H1 (cell line): ENCODE measurements at regions not wholly inside any gene's neighbourhood (a gene's known extent, or its start where the extent isn't known, plus 50 kb on each side); places are given as distances from the start of the nearest gene placed in this dataset.

ENCODE experiments used
- CTCF ChIA-PET: fragments of 300-600 bp; sonication (Branson Sonifier 250); formaldehyde crosslinking; loops from one replicate; lab custom pipeline; 2021; ENCODE audit not compliant: partially characterized antibody; lab: Charles Lee
- POLR2A ChIA-PET: fragments of 300-600 bp; sonication (Branson Sonifier 250); formaldehyde crosslinking; loops from one replicate; lab custom pipeline; 2021; ENCODE audit warnings: inconsistent platforms; ENCODE audit not compliant: partially characterized antibody; lab: Charles Lee
- DNase-seq, 2 experiments: peaks; one replicate each; pipeline versions ENCODE4 v3.0.0 to v3.0.0-alpha.2; 2010 to 2022; ENCODE audit warnings: low spot score in 2 of 2, low read depth in 1 of 2, mixed read lengths in 1 of 2
- FAIRE-seq: peaks from 2 replicates; lab custom pipeline; 2011; peaks lifted over from hg19 to GRCh38; lab: Jason Lieb, UNC
- H2AFZ ChIP-seq: 2 replicates; pipeline ENCODE4 v1.8.1; 2012; ENCODE audit warnings: low read length, inconsistent platforms
- H2AK5ac ChIP-seq: 2 replicates; pipeline ENCODE4 v1.6.1; 2013; ENCODE audit warnings: low read depth, low read length
- H2BK120ac ChIP-seq: replicated peaks from 2 replicates; pipeline ENCODE3; 2013; ENCODE audit warnings: low read depth, low read length, inconsistent platforms
- H2BK12ac ChIP-seq: 2 replicates; pipeline ENCODE4 v1.6.1; 2013; ENCODE audit warnings: low read depth, low read length
- H2BK15ac ChIP-seq: 2 replicates; pipeline ENCODE4 v1.6.1; 2013; ENCODE audit warnings: low read length
- H2BK20ac ChIP-seq: 2 replicates; pipeline ENCODE4 v1.6.1; 2013; ENCODE audit warnings: low read length
- H2BK5ac ChIP-seq: 2 replicates; pipeline ENCODE4 v1.6.1; 2013; ENCODE audit warnings: low read depth, low read length
- H3K14ac ChIP-seq: 2 replicates; pipeline ENCODE4 v1.6.1; 2013; ENCODE audit warnings: inconsistent platforms; ENCODE audit not compliant: insufficient read length
- H3K18ac ChIP-seq: 2 replicates; pipeline ENCODE4 v1.6.1; 2013; ENCODE audit warnings: low read length; ENCODE audit errors: extremely low read depth
- H3K23ac ChIP-seq: 2 replicates; pipeline ENCODE4 v1.6.1; 2013; ENCODE audit warnings: inconsistent platforms; ENCODE audit not compliant: insufficient read length
- H3K23me2 ChIP-seq: 2 replicates; pipeline ENCODE4 v1.6.1; 2013; ENCODE audit warnings: low read depth, low read length
- H3K27ac ChIP-seq: 2 replicates; pipeline ENCODE4 v1.6.1; 2011; ENCODE audit warnings: low read depth, low read length, inconsistent platforms
- H3K27me3 ChIP-seq, 4 experiments: replicated peaks in 1 of 4; 1 replicate in 1 of 4; 2 replicates in 3 of 4; pipeline versions ENCODE4 v1.6.1 to v1.8.1; 2011 to 2013; ENCODE audit warnings: low read length in 3 of 4, mild to moderate bottlenecking in 3 of 4, inconsistent platforms in 2 of 4, mixed read lengths in 2 of 4, moderate library complexity in 1 of 4; ENCODE audit not compliant: control insufficient read depth in 3 of 4, insufficient read depth in 3 of 4; ENCODE audit errors: extremely low read depth in 1 of 4
- H3K36me3 ChIP-seq, 4 experiments: 2 replicates each; pipeline versions ENCODE4 v1.6.1 to v1.8.1; 2011 to 2013; ENCODE audit warnings: mild to moderate bottlenecking in 4 of 4, low read length in 3 of 4, moderate library complexity in 2 of 4, control low read depth in 1 of 4, inconsistent platforms in 1 of 4; ENCODE audit not compliant: insufficient read depth in 4 of 4, control insufficient read depth in 2 of 4
- H3K4ac ChIP-seq: replicated peaks from 2 replicates; pipeline ENCODE3; 2013; ENCODE audit warnings: low read length, low read depth, mixed read lengths, inconsistent platforms; ENCODE audit not compliant: insufficient read length
- H3K4me1 ChIP-seq, 4 experiments: replicated peaks in 1 of 4; 1 replicate in 1 of 4; 2 replicates in 3 of 4; pipeline versions ENCODE4 v1.6.1 to v1.8.1; 2011 to 2013; ENCODE audit warnings: low read length in 3 of 4, inconsistent platforms in 2 of 4, mixed read lengths in 1 of 4; ENCODE audit not compliant: insufficient read depth in 4 of 4, control insufficient read depth in 3 of 4
- H3K4me2 ChIP-seq, 2 experiments: 2 replicates each; pipeline versions ENCODE4 v1.6.1 to v1.8.1; 2011 to 2013; ENCODE audit warnings: low read depth in 2 of 2, low read length in 2 of 2, control low read depth in 1 of 2, inconsistent platforms in 1 of 2, mild to moderate bottlenecking in 1 of 2; ENCODE audit not compliant: insufficient read depth in 1 of 2
- H3K4me3 ChIP-seq, 4 experiments: fragments of 200-600, 300-600 bp in 1 of 4; sonication (generic), shearing (Covaris generic), sonication (Bioruptor Twin) in 1 of 4; 2 replicates each; pipeline versions ENCODE4 v1.5.1 to v1.8.1; 2011 to 2016; ENCODE audit warnings: low read length in 4 of 4, low read depth in 3 of 4, control low read depth in 2 of 4, inconsistent platforms in 2 of 4, mild to moderate bottlenecking in 2 of 4, mixed read lengths in 1 of 4, moderate library complexity in 1 of 4; ENCODE audit not compliant: insufficient read depth in 2 of 4; ENCODE audit errors: extremely low read depth in 1 of 4
- H3K56ac ChIP-seq: replicated peaks from 2 replicates; pipeline ENCODE3; 2013; ENCODE audit warnings: low read depth, mild to moderate bottlenecking, mixed read lengths, low read length, inconsistent platforms; ENCODE audit not compliant: insufficient read length
- H3K79me1 ChIP-seq: 2 replicates; pipeline ENCODE4 v1.6.1; 2013; ENCODE audit warnings: low read depth, low read length, control low read depth
- H3K79me2 ChIP-seq, 2 experiments: 2 replicates each; pipeline versions ENCODE4 v1.6.1 to v1.8.1; 2012 to 2013; ENCODE audit warnings: low read length in 2 of 2, mild to moderate bottlenecking in 2 of 2, inconsistent platforms in 1 of 2; ENCODE audit not compliant: insufficient read depth in 2 of 2, control insufficient read depth in 1 of 2
- H3K9ac ChIP-seq, 4 experiments: replicated peaks in 1 of 4; 1 replicate in 1 of 4; 2 replicates in 3 of 4; pipeline versions ENCODE4 v1.6.1 to v1.8.1; 2011 to 2013; ENCODE audit warnings: low read depth in 3 of 4, low read length in 3 of 4, control low read depth in 2 of 4, mild to moderate bottlenecking in 2 of 4, moderate library complexity in 2 of 4, inconsistent platforms in 1 of 4; ENCODE audit errors: extremely low read depth in 1 of 4
- H3K9me3 ChIP-seq, 2 experiments: 2 replicates each; pipeline versions ENCODE4 v1.6.1 to v1.8.1; 2012 to 2013; ENCODE audit warnings: mild to moderate bottlenecking in 2 of 2, moderate library complexity in 2 of 2, control low read depth in 1 of 2, inconsistent platforms in 1 of 2, low read depth in 1 of 2, low read length in 1 of 2, mixed read lengths in 1 of 2; ENCODE audit not compliant: insufficient read depth in 2 of 2
- H4K20me1 ChIP-seq, 2 experiments: replicated peaks in 1 of 2; 2 replicates each; pipeline versions ENCODE3 to v1.8.1; 2011 to 2013; ENCODE audit warnings: inconsistent platforms in 2 of 2, low read length in 2 of 2, mild to moderate bottlenecking in 1 of 2; ENCODE audit not compliant: insufficient read depth in 2 of 2, control insufficient read depth in 1 of 2
- H4K5ac ChIP-seq: 2 replicates; pipeline ENCODE4 v1.6.1; 2013; ENCODE audit warnings: low read length, low read depth, mixed read lengths, inconsistent platforms; ENCODE audit not compliant: insufficient read length
- H4K8ac ChIP-seq: 2 replicates; pipeline ENCODE4 v1.8.0; 2013; ENCODE audit warnings: mild to moderate bottlenecking, moderate library complexity, low read length, inconsistent platforms; ENCODE audit not compliant: insufficient read depth; ENCODE audit errors: extremely low read depth
- H4K91ac ChIP-seq: replicated peaks from 2 replicates; pipeline ENCODE3; 2013; ENCODE audit warnings: low read length, mixed read lengths, inconsistent platforms; ENCODE audit not compliant: insufficient read length
- CHD1 ChIP-seq: IDR thresholded peaks from 2 replicates; pipeline ENCODE4 v1.6.1; 2012; ENCODE audit warnings: low read depth, low read length, improper control_type of control experiment
- EZH2 ChIP-seq: fragments of 200-600 bp; sonication (generic); IDR thresholded peaks from 2 replicates; pipeline ENCODE4 v1.7.1; 2012; ENCODE audit warnings: low read depth, mild to moderate bottlenecking, moderate library complexity, low read length, inconsistent platforms; ENCODE audit not compliant: severe bottlenecking
- MAX ChIP-seq: IDR thresholded peaks from 2 replicates; pipeline ENCODE4 v1.6.1; 2012; ENCODE audit warnings: inconsistent platforms
- WGBS, 2 experiments: shearing (Covaris generic) in 1 of 2; methylation state at CpG; one replicate each; pipeline versions ENCODE4 v1.1.6 to v1.1.7; 2013 to 2015; ENCODE audit warnings: low lambda C conversion rate in 2 of 2, mixed read lengths in 2 of 2, inconsistent platforms in 1 of 2, low coverage in 1 of 2, missing lambda C conversion rate in 1 of 2; ENCODE audit not compliant: insufficient replicate concordance in 2 of 2, insufficient coverage in 1 of 2, insufficient read length in 1 of 2; ENCODE audit errors: extremely low coverage in 1 of 2, missing lambda C conversion rate in 1 of 2; 5-methylcytosine and 5-hydroxymethylcytosine counted together

DNA sequence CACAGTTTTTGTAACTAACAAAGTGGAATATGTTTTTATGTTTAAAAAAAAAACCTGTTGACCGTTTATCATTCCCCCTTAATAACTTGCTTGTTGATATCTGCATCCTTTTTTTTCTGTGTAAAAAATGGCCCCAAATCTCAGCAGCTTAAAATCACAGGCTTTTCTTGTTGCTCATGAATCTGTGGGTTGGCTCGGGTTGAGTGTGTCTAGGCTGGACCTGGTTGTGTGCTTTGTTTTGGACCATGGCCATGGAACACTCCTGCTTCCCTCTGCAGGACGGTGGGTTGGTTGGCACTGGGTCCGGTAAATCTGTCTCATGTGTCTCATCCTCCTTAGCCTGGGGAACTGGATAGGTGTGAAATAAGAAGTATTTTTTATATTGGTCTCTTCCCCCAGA is 139.0 kb upstream of the LINC00305 start:
- no peak overlapping the region for H4K5ac ChIP-seq
- H3K56ac ChIP-seq: no peak overlapping the region
- H2BK20ac ChIP-seq: no peak overlapping the region
- ChIA-PET POLR2A (no interaction called here), CTCF (interaction anchor here (1.0 to 1.5 kb wide), 2 partner anchors 10 to 42 kb away, joined by 3 read pairs; no protein-coding TSS in a partner anchor)
- 92% methylated on average over 4 of the region's 4 CpGs; no CpG with 5 or more reads in 1 of the 2 experiments for WGBS, 2 experiments
- H4K20me1 ChIP-seq: no peaks in the 10 kb centered on the region
- no peak overlapping the region for H3K23ac ChIP-seq
- H2BK120ac ChIP-seq: no peak overlapping the region
- no peak overlapping the region for H3K9ac ChIP-seq
- no peak overlapping the region for H3K14ac ChIP-seq
- H2AK5ac ChIP-seq: no peak overlapping the region
- H3K4me2 ChIP-seq: no peak overlapping the region
- H2BK12ac ChIP-seq: no peak overlapping the region
- H3K27ac ChIP-seq: no peak overlapping the region
- no peak overlapping the region; the same call in 1 of the 2 replicates for H4K8ac ChIP-seq
- H3K4me3 ChIP-seq: no peak overlapping the region
- no peak overlapping the region for H3K4ac ChIP-seq
- H3K27me3 ChIP-seq: no peaks in the 10 kb centered on the region
- H2AFZ ChIP-seq: no peak overlapping the region
- DNase-seq (no peak), FAIRE-seq (no peak)
- H2BK15ac ChIP-seq: no peak overlapping the region
- H3K18ac ChIP-seq: no peak overlapping the region
- no peak overlapping the region for H2BK5ac ChIP-seq
- no peak for TF ChIP-seq MAX
- TF ChIP-seq EZH2: no peak
- no peak for TF ChIP-seq CHD1
- no peaks in the 10 kb centered on the region for H3K79me2 ChIP-seq
- 0 out of 4 replicates have a peak, but pooled peaks cover 0 to 2% of the 10 kb centered on the region in 2 experiments for H3K9me3 ChIP-seq
- H3K23me2 ChIP-seq: no peaks in the 10 kb centered on the region
- H4K91ac ChIP-seq: no peak overlapping the region
- H3K4me1 ChIP-seq: no peaks in the 10 kb centered on the region
- H3K36me3 ChIP-seq: no peaks in the 10 kb centered on the region
- no peaks in the 10 kb centered on the region for H3K79me1 ChIP-seq
